PC-9 (cell line): ENCODE measurements at regions not wholly inside any gene's neighbourhood (a gene's known extent, or its start where the extent isn't known, plus 50 kb on each side); places are given as distances from the start of the nearest gene placed in this dataset.
"Not testable (repeated sequence)": the region's sequence is repeated elsewhere in the genome, so short reads cannot be mapped to it uniquely, and the experiment has no call there.

Experiments
- CTCF ChIP-seq: fragments of 200-600 bp; sonication (generic); conservative IDR thresholded peaks from 2 replicates; pipeline ENCODE4 v1.6.1; 2017; ENCODE audit warnings: mixed run types, antibody characterized with exemption, mild to moderate bottlenecking, moderate library complexity
- EZH2 ChIP-seq: fragments of 200-600 bp; sonication (generic); IDR thresholded peaks from 2 replicates; pipeline ENCODE4 v1.8.0; 2017; ENCODE audit warnings: antibody characterized with exemption, low read depth

GRCh38 chr1:143785883-143786282 is 185.9 kb downstream of the FAM72C start:
- not testable (repeated sequence) for TF ChIP-seq CTCF, EZH2
